ENCODE measurements at regions not wholly inside any gene's neighbourhood (a gene's known extent, or its start where the extent isn't known, plus 50 kb on each side); places are given as distances from the start of the nearest gene placed in this dataset.

DNA sequence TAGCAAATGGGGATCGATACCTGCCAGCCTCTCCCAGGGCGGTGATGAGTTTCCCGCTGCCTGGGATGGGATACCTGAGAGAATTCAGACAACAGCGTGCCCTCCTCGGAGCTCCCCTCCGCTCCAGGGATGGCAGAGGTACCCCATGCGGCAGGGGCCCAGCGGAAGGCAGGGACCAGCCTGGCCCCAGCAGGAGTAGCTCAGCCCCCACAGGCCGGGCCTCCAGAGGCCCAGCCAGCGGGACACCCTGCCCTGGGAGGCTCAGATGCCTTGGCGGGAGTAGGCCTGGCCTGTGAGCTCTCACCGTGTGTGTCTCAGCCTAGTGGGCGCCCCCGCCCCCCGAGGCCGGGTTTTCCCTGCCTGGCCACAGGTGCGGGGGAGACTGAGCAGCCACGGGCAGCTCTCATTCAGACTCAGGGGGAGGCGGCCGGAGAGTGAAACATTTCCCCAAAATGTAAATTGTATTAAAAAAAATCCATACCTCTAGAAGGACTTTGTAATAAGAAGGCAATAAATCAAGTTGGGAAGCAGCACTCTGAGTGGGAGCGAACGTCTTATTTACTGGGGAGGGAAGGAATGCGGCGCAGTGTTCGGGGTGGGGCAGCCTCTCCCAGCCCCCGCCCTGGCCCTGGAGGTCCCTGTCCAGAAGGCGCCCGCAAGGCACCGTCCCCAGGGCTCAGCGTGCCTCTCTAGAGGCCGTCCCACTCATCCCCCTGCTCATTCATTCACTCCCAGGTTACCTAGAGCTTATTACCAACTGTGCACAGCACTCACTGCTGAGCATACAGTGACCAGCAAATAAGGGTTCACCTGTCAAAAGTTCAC, 888.0 kb downstream of the BRD1 start:
- peaks cover 70% of the 10 kb centered on the region for H3K9me3 Mint-ChIP-seq
- peaks cover 3% of the 10 kb centered on the region; the same call in 1 of the 2 replicates for H3K27me3 Mint-ChIP-seq (ENCODE audit: insufficient read depth)
- H3K36me3 Mint-ChIP-seq (ENCODE audit: low read depth), result no peaks in the 10 kb centered on the region; the same call in 1 of the 2 replicates
- DNase-seq, result no peak
- H3K4me3 Mint-ChIP-seq, result no peak overlapping the region
- no peaks in the 10 kb centered on the region for H3K4me1 Mint-ChIP-seq (ENCODE audit: low read depth)
- H3K27ac Mint-ChIP-seq, result no peak overlapping the region
- TF ChIP-seq, protein P1, sequence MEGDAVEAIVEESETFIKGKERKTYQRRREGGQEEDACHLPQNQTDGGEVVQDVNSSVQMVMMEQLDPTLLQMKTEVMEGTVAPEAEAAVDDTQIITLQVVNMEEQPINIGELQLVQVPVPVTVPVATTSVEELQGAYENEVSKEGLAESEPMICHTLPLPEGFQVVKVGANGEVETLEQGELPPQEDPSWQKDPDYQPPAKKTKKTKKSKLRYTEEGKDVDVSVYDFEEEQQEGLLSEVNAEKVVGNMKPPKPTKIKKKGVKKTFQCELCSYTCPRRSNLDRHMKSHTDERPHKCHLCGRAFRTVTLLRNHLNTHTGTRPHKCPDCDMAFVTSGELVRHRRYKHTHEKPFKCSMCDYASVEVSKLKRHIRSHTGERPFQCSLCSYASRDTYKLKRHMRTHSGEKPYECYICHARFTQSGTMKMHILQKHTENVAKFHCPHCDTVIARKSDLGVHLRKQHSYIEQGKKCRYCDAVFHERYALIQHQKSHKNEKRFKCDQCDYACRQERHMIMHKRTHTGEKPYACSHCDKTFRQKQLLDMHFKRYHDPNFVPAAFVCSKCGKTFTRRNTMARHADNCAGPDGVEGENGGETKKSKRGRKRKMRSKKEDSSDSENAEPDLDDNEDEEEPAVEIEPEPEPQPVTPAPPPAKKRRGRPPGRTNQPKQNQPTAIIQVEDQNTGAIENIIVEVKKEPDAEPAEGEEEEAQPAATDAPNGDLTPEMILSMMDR (IDR thresholded peaks at IDR 0.05), result no peak

- H3K4me3 Mint-ChIP-seq, result no peak overlapping the region
- H3K27me3 Mint-ChIP-seq (ENCODE audit: insufficient read depth), result peaks cover 3% of the 10 kb centered on the region; the same call in 1 of the 2 replicates
- no peaks in the 10 kb centered on the region; the same call in 1 of the 2 replicates for H3K36me3 Mint-ChIP-seq (ENCODE audit: low read depth)
- no peak for DNase-seq
- H3K27ac Mint-ChIP-seq, result no peak overlapping the region
- TF ChIP-seq, protein P1 (IDR thresholded peaks at IDR 0.05), result no peak
- H3K4me1 Mint-ChIP-seq (ENCODE audit: low read depth), result no peaks in the 10 kb centered on the region
- H3K9me3 Mint-ChIP-seq, result peaks cover 71% of the 10 kb centered on the region
Observed at GRCh38 chr22:48938741-48939140, 888.9 kb downstream of the BRD1 start.

DNA sequence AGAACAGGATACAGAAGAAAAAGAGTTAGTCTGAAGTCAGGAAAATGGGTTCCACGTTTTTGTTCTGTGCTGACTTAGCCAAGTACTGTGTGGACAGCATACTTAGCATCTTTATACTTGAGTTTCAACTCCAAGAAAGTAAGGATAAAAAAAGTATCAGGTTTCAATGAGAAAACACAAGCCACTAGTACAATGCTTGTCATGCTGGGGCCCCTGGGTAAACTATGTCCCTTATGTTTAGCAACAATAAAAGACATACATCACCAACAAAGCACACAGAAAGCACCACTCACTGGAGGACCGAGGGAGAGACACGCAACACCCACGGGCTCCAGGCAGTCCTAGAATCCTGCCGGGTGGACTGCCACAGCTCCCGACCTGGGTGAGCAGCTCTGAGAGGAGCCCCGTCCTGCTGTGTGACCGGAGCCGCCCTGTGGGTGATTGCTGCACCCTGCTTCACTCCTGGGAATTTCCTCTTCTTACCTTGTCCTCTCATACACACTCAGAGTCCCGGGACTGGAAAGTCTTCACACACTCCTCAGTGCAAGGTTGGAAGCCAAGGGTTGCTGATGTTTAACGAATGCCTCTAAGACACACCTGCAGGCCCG, 890.5 kb downstream of the BRD1 start:
- Mint-ChIP-seq H3K27ac (no peak overlapping the region), H3K9me3 (peaks cover 63% of the 10 kb centered on the region), H3K36me3 (ENCODE audit: low read depth) (no peaks in the 10 kb centered on the region; the same call in 1 of the 2 replicates), H3K4me3 (no peak overlapping the region), H3K4me1 (ENCODE audit: low read depth) (no peaks in the 10 kb centered on the region), H3K27me3 (ENCODE audit: insufficient read depth) (peaks cover 3% of the 10 kb centered on the region; the same call in 1 of the 2 replicates)
- no peak for DNase-seq
- TF ChIP-seq, protein P1 (IDR thresholded peaks at IDR 0.05), result no peak

DNA sequence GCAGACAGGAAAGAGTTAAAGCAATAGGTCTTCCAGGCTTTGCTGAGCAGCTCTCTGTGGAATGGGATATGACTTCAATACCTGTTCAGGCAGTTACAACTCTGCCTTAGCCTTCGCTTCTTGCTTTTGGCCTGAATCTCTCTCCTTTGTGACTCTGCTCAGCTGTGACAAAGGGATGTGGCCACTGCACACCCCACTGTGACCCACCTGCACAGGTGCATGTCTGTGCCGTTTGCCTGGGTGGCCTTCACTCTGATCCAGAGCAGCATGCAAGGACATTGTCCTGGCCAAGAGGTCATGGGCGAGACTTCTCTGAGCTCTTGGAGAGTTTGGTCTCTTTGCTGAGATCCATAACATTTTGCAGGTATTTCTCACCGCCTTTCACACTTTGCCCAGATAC, 891.3 kb downstream of the BRD1 start:
- H3K4me1 Mint-ChIP-seq (ENCODE audit: low read depth), result no peaks in the 10 kb centered on the region
- TF ChIP-seq, protein P1 (IDR thresholded peaks at IDR 0.05), result no peak
- H3K27ac Mint-ChIP-seq, result no peak overlapping the region
- H3K36me3 Mint-ChIP-seq (ENCODE audit: low read depth), result no peaks in the 10 kb centered on the region; the same call in 1 of the 2 replicates
- no peak for DNase-seq
- peaks cover 3% of the 10 kb centered on the region; the same call in 1 of the 2 replicates for H3K27me3 Mint-ChIP-seq (ENCODE audit: insufficient read depth)
- peaks cover 61% of the 10 kb centered on the region for H3K9me3 Mint-ChIP-seq
- H3K4me3 Mint-ChIP-seq, result no peak overlapping the region

DNA sequence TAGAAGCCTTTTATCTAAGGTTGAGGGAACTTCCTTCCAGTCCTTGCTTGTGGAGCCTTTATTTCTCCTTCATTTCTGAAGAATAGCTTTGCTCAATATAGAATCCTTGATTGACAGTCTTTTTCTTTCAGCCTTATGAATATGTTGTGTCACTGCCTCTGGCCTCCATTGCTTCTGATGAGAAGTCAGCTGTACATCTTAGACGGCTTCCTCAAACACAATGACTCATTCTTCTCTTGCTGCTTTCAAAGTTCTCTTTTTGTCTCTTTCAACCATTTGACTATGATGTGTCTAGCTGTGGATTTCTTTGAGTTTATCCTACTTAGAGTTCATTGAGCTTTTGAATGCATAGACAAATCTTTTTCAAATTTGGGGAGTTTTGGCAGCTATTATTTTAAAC, 893.2 kb downstream of the BRD1 start:
- TF ChIP-seq, protein P1 (IDR thresholded peaks at IDR 0.05), result no peak
- DNase-seq, result no peak
- Mint-ChIP-seq H3K27ac (no peak overlapping the region), H3K27me3 (ENCODE audit: insufficient read depth) (peaks cover 3% of the 10 kb centered on the region; the same call in 1 of the 2 replicates), H3K9me3 (peaks cover 71% of the 10 kb centered on the region), H3K36me3 (ENCODE audit: low read depth) (no peaks in the 10 kb centered on the region; the same call in 1 of the 2 replicates), H3K4me3 (no peak overlapping the region), H3K4me1 (ENCODE audit: low read depth) (no peaks in the 10 kb centered on the region)
